Heart right ventricle (tissue), 16 donors: ENCODE measurements at regions not wholly inside any gene's neighbourhood (a gene's known extent, or its start where the extent isn't known, plus 50 kb on each side); places are given as distances from the start of the nearest gene placed in this dataset.

Source experiments
- ATAC-seq, 8 donors: fragments of 200-7000 bp; cut with Tn5 transposase; one replicate each; pipeline ENCODE4 v1.9.1; 2020; ENCODE audit warnings: mild to moderate bottlenecking in 8 of 8, moderate library complexity in 8 of 8, moderate number of reproducible peaks in 1 of 8
- DNase-seq, 2 donors: peaks; one replicate each; pipeline ENCODE4 v3.0.0-alpha.2; 2020
- H3K27ac ChIP-seq, 10 donors: fragments of 200-600 bp; sonication (generic) in 2 of 10; one replicate each; pipeline versions ENCODE4 v1.5.0 to v1.8.0; 2020 to 2022; ENCODE audit warnings: mild to moderate bottlenecking in 3 of 10
- H3K27me3 ChIP-seq, 7 donors: fragments of 200-600 bp; one replicate each; pipeline ENCODE4 v1.8.0; 2021 to 2022; ENCODE audit warnings: mild to moderate bottlenecking in 2 of 7
- H3K36me3 ChIP-seq, 9 donors: fragments of 200-600 bp; sonication (generic) in 1 of 9; one replicate each; pipeline versions ENCODE4 v1.5.0 to v1.8.0; 2020 to 2022; ENCODE audit warnings: mild to moderate bottlenecking in 2 of 9
- H3K4me1 ChIP-seq, 9 donors: fragments of 200-600 bp; sonication (generic) in 1 of 9; one replicate each; pipeline versions ENCODE4 v1.5.0 to v1.8.0; 2020 to 2022; ENCODE audit warnings: mild to moderate bottlenecking in 4 of 9
- H3K4me3 ChIP-seq, 10 donors: fragments of 200-600 bp; sonication (generic) in 2 of 10; one replicate each; pipeline versions ENCODE4 v1.5.0 to v1.8.0; 2020 to 2022; ENCODE audit warnings: mild to moderate bottlenecking in 7 of 10, moderate library complexity in 2 of 10
- H3K9me3 ChIP-seq, 11 donors: fragments of 200-600 bp in 10 of 11; sonication (generic) in 2 of 11; one replicate each; pipeline versions ENCODE4 v1.5.0 to v1.8.0; 2013 to 2022; ENCODE audit warnings: mild to moderate bottlenecking in 2 of 11, control low read depth in 1 of 11, moderate library complexity in 1 of 11
- CTCF ChIP-seq, 9 donors: fragments of 200-600 bp; sonication (generic) in 2 of 9; IDR thresholded peaks; one replicate each; pipeline versions ENCODE4 v1.5.0 to v1.8.0; 2021 to 2022; ENCODE audit warnings: antibody characterized with exemption in 9 of 9, mild to moderate bottlenecking in 5 of 9, moderate library complexity in 1 of 9
- WGBS, 2 donors: extraction: QIAGEN DNeasy Blood & Tissue Kit; methylation state at CpG; one replicate each; pipeline ENCODE4 v1.1.7; 2013; ENCODE audit warnings: inconsistent platforms in 1 of 2; 5-methylcytosine and 5-hydroxymethylcytosine counted together
- intact Hi-C, 10 donors: fragments of 100-400 bp; cut with DNase I; formaldehyde crosslinking; loops; one replicate each; pipeline versions ENCODE4 v1.11.1 to v1.14.2; 2022
- donor health status: Arrhythmogenic right ventricular cardiomyopathy.
- donor health status: ischemic (EF 13 %, LVEDD 7.1; RV severe dilation, severe dysfunction).
- donor health status: healthy with polysubstance abuse.
- donor health status: DM: no; HTN: yes; CAD: no.
- donor health status: DM: no; HTN: no; CAD: no.
- donor health status: ischemic (EF 25% LVEDD 6.9; RV normal size, moderate dysfunction).
- donor health status: ischemic (EF 25% LVEDD 5.7; RV mildly dilated, moderate dysfunction).
- donor health status: healthy.
- donor health status: DM: yes; HTN: yes; CAD: no.
- donor health status: Ischemic cardiomyopathy.
- donor health status: ischemic (EF 35%, LVEDD 5.7; RV mildly dilated, moderate dysfunction).
- donor health status: nonischemic (EF 11% LVEDD 7.7; RV severe dilation, severe dysfunction).
- donor health status: DM: yes; HTN: yes; CAD: no.
- donor health status: PGD.
- donor health status: ischemic (EF 29% LVEDD 5.4; RV normal size, mild dysfunction).
- donor health status: nonischemic (EF 23%, LVEDD 6.1; RV moderate dilation, normal function).

- Histone ChIP-seq H3K36me3 (no peaks in the 10 kb centered on the region), H3K9me3 (no peaks in the 10 kb centered on the region), H3K27me3 (peaks cover 0 to 10% (median 0%) of the 10 kb centered on the region in 7 donors), H3K4me3 (no peak overlapping the region), H3K4me1 (no peaks in the 10 kb centered on the region), H3K27ac (no peak overlapping the region)
- DNase-seq: no peak
- intact Hi-C loops: no loop called here
- 48 to 66% methylated on average over 2 of the region's 2 CpGs for WGBS, 2 donors
- TF ChIP-seq CTCF (IDR thresholded peaks at IDR 0.05): no peak
- ATAC-seq: no peak
Measured at GRCh38 chr2:65790676-65790935, 358.2 kb upstream of the SPRED2 start.

GRCh38 chr2:65789923-65790675 lies 357.7 kb upstream of the SPRED2 start:
- no peak for TF ChIP-seq CTCF (IDR thresholded peaks at IDR 0.05)
- H3K4me1 ChIP-seq: no peaks in the 10 kb centered on the region
- H3K27ac ChIP-seq: no peak overlapping the region
- WGBS, 2 donors: 81 to 87% methylated on average over 30 of the region's 30 CpGs
- ATAC-seq: no peak
- intact Hi-C loops: no loop called here
- no peaks in the 10 kb centered on the region for H3K9me3 ChIP-seq
- H3K36me3 ChIP-seq: no peaks in the 10 kb centered on the region
- no peak overlapping the region for H3K4me3 ChIP-seq
- DNase-seq: no peak
- H3K27me3 ChIP-seq: peaks cover 0 to 10% (median 0%) of the 10 kb centered on the region in 7 donors

- intact Hi-C loops: no loop called here
- H3K4me3 ChIP-seq: no peak overlapping the region
- H3K27ac ChIP-seq: no peak overlapping the region
- no peak for TF ChIP-seq CTCF (IDR thresholded peaks at IDR 0.05)
- DNase-seq: no peak
- no peak for ATAC-seq
- H3K4me1 ChIP-seq: no peaks in the 10 kb centered on the region
- 68 to 74% methylated on average over 5 of the region's 5 CpGs for WGBS, 2 donors
- no peaks in the 10 kb centered on the region for H3K36me3 ChIP-seq
- peaks cover 0 to 10% (median 0%) of the 10 kb centered on the region in 7 donors for H3K27me3 ChIP-seq
- no peaks in the 10 kb centered on the region for H3K9me3 ChIP-seq
Measured at GRCh38 chr2:65788556-65788955, 356.2 kb upstream of the SPRED2 start.

GRCh38 chr2:65786765-65787164 lies 354.4 kb upstream of the SPRED2 start:
- H3K4me3 ChIP-seq: no peak overlapping the region
- 32 to 60% methylated on average over 1 of the region's 1 CpG for WGBS, 2 donors
- no peaks in the 10 kb centered on the region for H3K9me3 ChIP-seq
- H3K27ac ChIP-seq: no peak overlapping the region
- no peak for TF ChIP-seq CTCF (IDR thresholded peaks at IDR 0.05)
- H3K36me3 ChIP-seq: no peaks in the 10 kb centered on the region
- no peaks in the 10 kb centered on the region for H3K4me1 ChIP-seq
- peaks cover 0 to 10% (median 0%) of the 10 kb centered on the region in 7 donors for H3K27me3 ChIP-seq
- intact Hi-C loops: no loop called here
- DNase-seq (no peak), ATAC-seq (no peak)
